Keratinocyte (primary cell): ENCODE measurements at regions not wholly inside any gene's neighbourhood (a gene's known extent, or its start where the extent isn't known, plus 50 kb on each side); places are given as distances from the start of the nearest gene placed in this dataset.

Experiments
- DNase-seq: peaks from one replicate; pipeline ENCODE4 v3.0.0-alpha.2; 2011; ENCODE audit warnings: low read depth, missing footprints, low spot score
- FAIRE-seq: peaks from 2 replicates; lab custom pipeline; 2011; peaks lifted over from hg19 to GRCh38; lab: Jason Lieb, UNC
- H2AFZ ChIP-seq: 2 replicates; pipeline ENCODE4 v1.6.0; 2012; ENCODE audit warnings: low read length, control low read depth, inconsistent platforms; ENCODE audit not compliant: control insufficient read depth
- H3K27ac ChIP-seq: 2 replicates; pipeline ENCODE4 v1.5.1; 2011; ENCODE audit warnings: low read length; ENCODE audit not compliant: control insufficient read depth, insufficient read depth
- H3K27me3 ChIP-seq: 3 replicates; pipeline ENCODE4 v1.6.0; 2011; ENCODE audit warnings: low read length; ENCODE audit not compliant: control insufficient read depth, insufficient read depth; ENCODE audit errors: extremely low read depth
- H3K36me3 ChIP-seq, 2 experiments: 2 replicates in 1 of 2; 3 replicates in 1 of 2; pipeline ENCODE4 v1.5.1; 2011; ENCODE audit warnings: low read length in 2 of 2, mild to moderate bottlenecking in 1 of 2; ENCODE audit not compliant: control insufficient read depth in 2 of 2, insufficient read depth in 2 of 2; ENCODE audit errors: extremely low read depth in 1 of 2
- H3K4me1 ChIP-seq: 3 replicates; pipeline ENCODE4 v1.5.1; 2011; ENCODE audit warnings: low read length; ENCODE audit not compliant: control insufficient read depth, insufficient read depth; ENCODE audit errors: extremely low read depth
- H3K4me2 ChIP-seq: 3 replicates; pipeline ENCODE4 v1.6.0; 2011; ENCODE audit warnings: low read depth, low read length; ENCODE audit not compliant: control insufficient read depth, insufficient read depth; ENCODE audit errors: extremely low read depth
- H3K4me3 ChIP-seq, 3 experiments: fragments of 200-600 bp in 1 of 3; sonication (generic) in 1 of 3; 2 replicates in 2 of 3; 3 replicates in 1 of 3; pipeline ENCODE4 v1.5.1; 2011 to 2016; ENCODE audit warnings: low read length in 3 of 3, mild to moderate bottlenecking in 3 of 3, control low read depth in 2 of 3, inconsistent platforms in 1 of 3, low read depth in 1 of 3, mixed read lengths in 1 of 3, mixed run types in 1 of 3, moderate library complexity in 1 of 3; ENCODE audit not compliant: control insufficient read depth in 2 of 3, insufficient read depth in 2 of 3; ENCODE audit errors: extremely low read depth in 1 of 3
- H3K79me2 ChIP-seq: 2 replicates; pipeline ENCODE4 v1.6.0; 2012; ENCODE audit warnings: low read length; ENCODE audit not compliant: control insufficient read depth, insufficient read depth
- H3K9ac ChIP-seq: 3 replicates; pipeline ENCODE4 v1.6.0; 2011; ENCODE audit warnings: low read length; ENCODE audit not compliant: control insufficient read depth, insufficient read depth; ENCODE audit errors: extremely low read depth
- H3K9me1 ChIP-seq: 3 replicates; pipeline ENCODE4 v1.6.0; 2011; ENCODE audit warnings: low read length; ENCODE audit not compliant: control insufficient read depth, insufficient read depth; ENCODE audit errors: extremely low read depth
- H3K9me3 ChIP-seq: 2 replicates; pipeline ENCODE4 v1.5.1; 2012; ENCODE audit warnings: low read depth, low read length; ENCODE audit not compliant: control insufficient read depth
- H4K20me1 ChIP-seq: 3 replicates; pipeline ENCODE4 v1.6.0; 2011; ENCODE audit warnings: low read length; ENCODE audit not compliant: control insufficient read depth, insufficient read depth; ENCODE audit errors: extremely low read depth
- CTCF ChIP-seq, 3 experiments: IDR thresholded peaks in 1 of 3; conservative IDR thresholded peaks in 1 of 3; optimal IDR thresholded peaks in 1 of 3; 2 replicates in 2 of 3; 3 replicates in 1 of 3; pipeline versions ENCODE3 to v1.5.1; 2011; ENCODE audit warnings: low read length in 3 of 3, mild to moderate bottlenecking in 3 of 3, moderate library complexity in 2 of 3, control low read depth in 1 of 3, inconsistent platforms in 1 of 3; ENCODE audit not compliant: insufficient read depth in 2 of 3; ENCODE audit errors: extremely low read depth in 1 of 3
- EZH2 ChIP-seq: IDR thresholded peaks from one replicate; pipeline ENCODE4 v1.6.1; 2012; ENCODE audit warnings: inconsistent platforms, mild to moderate bottlenecking, low read length, moderate library complexity
- dilution Hi-C: fragments of 300-500 bp; cut with MboI; formaldehyde crosslinking; loops from one replicate; pipeline ENCODE4 v1.7.0; 2020; ENCODE audit warnings: low sequenced_read_pairs; ENCODE audit not compliant: extremely low pct_ligation_motif_present

DNA sequence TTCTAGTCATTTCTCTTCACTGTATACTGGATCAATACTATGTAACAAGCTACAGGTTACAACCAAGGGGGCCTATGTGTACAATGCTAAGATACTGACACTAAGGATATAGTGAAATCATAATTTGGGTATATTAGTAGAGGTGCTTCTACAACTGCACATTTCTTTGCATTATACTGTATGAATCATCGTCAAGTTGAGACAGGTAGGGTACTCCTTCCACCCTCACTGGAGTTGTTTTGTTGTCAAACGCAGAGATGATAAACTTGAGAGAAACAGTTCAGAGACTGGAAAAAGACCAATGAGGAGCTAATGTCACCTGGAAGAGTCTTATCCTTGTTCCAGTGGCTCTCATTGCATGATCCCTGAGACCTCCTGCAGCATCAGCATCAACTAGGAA lies 208.2 kb upstream of the PRPS1L1 start:
- no peak overlapping the region for H3K4me2 ChIP-seq
- DNase-seq (no peak), FAIRE-seq (no peak)
- H3K9me3 ChIP-seq = no peaks in the 10 kb centered on the region
- dilution Hi-C loops = no loop called here
- H3K79me2 ChIP-seq = no peaks in the 10 kb centered on the region
- H3K27me3 ChIP-seq = peaks cover 3% of the 10 kb centered on the region
- no peaks in the 10 kb centered on the region for H3K36me3 ChIP-seq
- TF ChIP-seq CTCF (optimal IDR thresholded peaks at IDR 0.05 in 1 of 3, IDR thresholded peaks at IDR 0.05 in 1 of 3, conservative IDR thresholded peaks at IDR 0.05 in 1 of 3; ENCODE audit: extremely low read depth in 1 of 3, insufficient read depth in 2 of 3, low read length in 3 of 3) (no peak), EZH2 (no peak)
- H3K4me3 ChIP-seq = no peak overlapping the region
- no peak overlapping the region for H3K27ac ChIP-seq
- no peaks in the 10 kb centered on the region for H3K9me1 ChIP-seq
- no peaks in the 10 kb centered on the region for H4K20me1 ChIP-seq
- H3K9ac ChIP-seq = no peak overlapping the region
- H2AFZ ChIP-seq = no peak overlapping the region
- peaks cover 3% of the 10 kb centered on the region for H3K4me1 ChIP-seq

DNA sequence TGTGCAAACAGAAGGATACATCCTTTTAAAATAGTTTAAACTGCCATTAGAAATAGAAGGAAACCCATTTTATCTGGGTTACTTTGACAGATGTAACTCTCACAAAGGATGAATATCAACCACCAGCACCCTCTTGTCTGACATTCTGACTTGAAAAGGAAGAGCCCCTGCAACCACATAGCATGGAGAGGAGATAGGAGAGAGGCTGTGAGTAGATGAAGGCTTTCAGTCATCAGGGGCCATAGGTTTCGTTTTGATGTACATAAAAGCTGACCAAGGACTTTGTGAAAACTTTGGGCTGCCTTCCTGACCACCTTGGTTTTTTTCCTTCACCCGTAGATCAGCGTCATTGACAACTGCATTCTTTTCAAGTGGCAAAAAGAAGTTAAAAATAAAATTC lies 211.6 kb upstream of the PRPS1L1 start:
- dilution Hi-C loops = no loop called here
- no peak overlapping the region for H3K4me3 ChIP-seq
- no peaks in the 10 kb centered on the region for H3K9me1 ChIP-seq
- H2AFZ ChIP-seq = no peak overlapping the region
- H3K79me2 ChIP-seq = no peaks in the 10 kb centered on the region
- H3K4me2 ChIP-seq = no peak overlapping the region
- no peaks in the 10 kb centered on the region for H4K20me1 ChIP-seq
- H3K9ac ChIP-seq = no peak overlapping the region
- peaks cover 3% of the 10 kb centered on the region for H3K4me1 ChIP-seq
- H3K9me3 ChIP-seq = no peaks in the 10 kb centered on the region
- peaks cover 3% of the 10 kb centered on the region for H3K27me3 ChIP-seq
- FAIRE-seq = no peak
- TF ChIP-seq EZH2 = no peak
- no peak for TF ChIP-seq CTCF (optimal IDR thresholded peaks at IDR 0.05 in 1 of 3, IDR thresholded peaks at IDR 0.05 in 1 of 3, conservative IDR thresholded peaks at IDR 0.05 in 1 of 3; ENCODE audit: extremely low read depth in 1 of 3, insufficient read depth in 2 of 3, low read length in 3 of 3)
- no peaks in the 10 kb centered on the region for H3K36me3 ChIP-seq
- no peak overlapping the region for H3K27ac ChIP-seq
- no peak for DNase-seq
